ENCODE measurements at regions not wholly inside any gene's neighbourhood (a gene's known extent, or its start where the extent isn't known, plus 50 kb on each side); places are given as distances from the start of the nearest gene placed in this dataset.

GRCh38 chr5:89451263-89451662 lies 568.3 kb upstream of the MEF2C start:
- DNase-seq (ENCODE audit: low spot score), result no peak

GRCh38 chr5:89450149-89450538 lies 567.2 kb upstream of the MEF2C start:
- no peak for TF ChIP-seq EZH2phosphoT487 (IDR thresholded peaks at IDR 0.05; ENCODE audit: borderline replicate concordance, low read depth, low read length)
- TF ChIP-seq CTCF (conservative IDR thresholded peaks at IDR 0.05; ENCODE audit: low read length), result no peak
- intact Hi-C loops (cut with micrococcal nuclease; ENCODE audit: unreplicated experiment), result no loop called here
- DNase-seq (ENCODE audit: low spot score), result no peak
- ChIA-PET CTCF (ENCODE audit: unreplicated experiment) (no interaction called here), POLR2A (no interaction called here)
- Histone ChIP-seq H3K36me3 (ENCODE audit: insufficient read depth, low read length) (no peaks in the 10 kb centered on the region), H3K4me2 (ENCODE audit: low read length) (no peak overlapping the region), H3K27ac (ENCODE audit: low read depth, low read length, poor library complexity, severe bottlenecking) (no peak overlapping the region), H3K9me2 (ENCODE audit: insufficient read depth, low read length) (no peaks in the 10 kb centered on the region), H3K9me3 (ENCODE audit: low read length) (no peaks in the 10 kb centered on the region), H3K4me1 (ENCODE audit: insufficient read depth, low read length, poor library complexity, severe bottlenecking) (no peaks in the 10 kb centered on the region), H3K79me2 (ENCODE audit: insufficient read depth, low read depth, low read length) (no peaks in the 10 kb centered on the region), H2AFZ (ENCODE audit: low read length) (no peak overlapping the region), H4K20me1 (ENCODE audit: insufficient read depth, low read length) (no peaks in the 10 kb centered on the region), H3K4me3 (ENCODE audit: low read depth, low read length, poor library complexity, severe bottlenecking) (no peak overlapping the region)
- BruUV-seq (replicated peaks), result no TSS peak

More at GRCh38 chr5:89451263-89451662, 568.3 kb upstream of the MEF2C start:
- Histone ChIP-seq H3K4me3 (ENCODE audit: low read depth, low read length, poor library complexity, severe bottlenecking) (no peak overlapping the region), H3K79me2 (ENCODE audit: insufficient read depth, low read depth, low read length) (no peaks in the 10 kb centered on the region), H3K4me1 (ENCODE audit: insufficient read depth, low read length, poor library complexity, severe bottlenecking) (no peaks in the 10 kb centered on the region), H3K27ac (ENCODE audit: low read depth, low read length, poor library complexity, severe bottlenecking) (no peak overlapping the region), H3K9me2 (ENCODE audit: insufficient read depth, low read length) (no peaks in the 10 kb centered on the region), H3K36me3 (ENCODE audit: insufficient read depth, low read length) (no peaks in the 10 kb centered on the region), H3K4me2 (ENCODE audit: low read length) (no peak overlapping the region), H3K9me3 (ENCODE audit: low read length) (no peaks in the 10 kb centered on the region), H2AFZ (ENCODE audit: low read length) (no peak overlapping the region), H4K20me1 (ENCODE audit: insufficient read depth, low read length) (no peaks in the 10 kb centered on the region)
- BruUV-seq (replicated peaks), result no TSS peak
- POLR2A ChIA-PET, result no interaction called here
- TF ChIP-seq EZH2phosphoT487 (IDR thresholded peaks at IDR 0.05; ENCODE audit: borderline replicate concordance, low read depth, low read length), result no peak
- TF ChIP-seq CTCF (conservative IDR thresholded peaks at IDR 0.05; ENCODE audit: low read length), result no peak
- CTCF ChIA-PET (ENCODE audit: unreplicated experiment), result no interaction called here
- intact Hi-C loops (cut with micrococcal nuclease; ENCODE audit: unreplicated experiment), result no loop called here

- H3K36me3 ChIP-seq (ENCODE audit: insufficient read depth, low read length), result no peaks in the 10 kb centered on the region
- H3K9me2 ChIP-seq (ENCODE audit: insufficient read depth, low read length), result no peaks in the 10 kb centered on the region
- no peak overlapping the region for H3K4me3 ChIP-seq (ENCODE audit: low read depth, low read length, poor library complexity, severe bottlenecking)
- ChIA-PET CTCF (ENCODE audit: unreplicated experiment) (no interaction called here), POLR2A (no interaction called here)
- no peaks in the 10 kb centered on the region for H4K20me1 ChIP-seq (ENCODE audit: insufficient read depth, low read length)
- H3K79me2 ChIP-seq (ENCODE audit: insufficient read depth, low read depth, low read length), result no peaks in the 10 kb centered on the region
- TF ChIP-seq EZH2phosphoT487 (IDR thresholded peaks at IDR 0.05; ENCODE audit: borderline replicate concordance, low read depth, low read length) (no peak), CTCF (conservative IDR thresholded peaks at IDR 0.05; ENCODE audit: low read length) (no peak)
- no peak for DNase-seq (ENCODE audit: low spot score)
- H3K9me3 ChIP-seq (ENCODE audit: low read length), result no peaks in the 10 kb centered on the region
- intact Hi-C loops (cut with micrococcal nuclease; ENCODE audit: unreplicated experiment), result no loop called here
- H2AFZ ChIP-seq (ENCODE audit: low read length), result no peak overlapping the region
- H3K4me1 ChIP-seq (ENCODE audit: insufficient read depth, low read length, poor library complexity, severe bottlenecking), result no peaks in the 10 kb centered on the region
- H3K27ac ChIP-seq (ENCODE audit: low read depth, low read length, poor library complexity, severe bottlenecking), result no peak overlapping the region
- BruUV-seq (replicated peaks), result no TSS peak
- H3K4me2 ChIP-seq (ENCODE audit: low read length), result no peak overlapping the region
These were observed 566.6 kb upstream of the MEF2C start for GRCh38 chr5:89449392-89450148.

Measured in OCI-LY7 (cell line).